H1 (cell line): ENCODE measurements at regions not wholly inside any gene's neighbourhood (a gene's known extent, or its start where the extent isn't known, plus 50 kb on each side); places are given as distances from the start of the nearest gene placed in this dataset.

ENCODE experiments used
- CTCF ChIA-PET: fragments of 300-600 bp; sonication (Branson Sonifier 250); formaldehyde crosslinking; loops from one replicate; lab custom pipeline; 2021; ENCODE audit not compliant: partially characterized antibody; lab: Charles Lee
- POLR2A ChIA-PET: fragments of 300-600 bp; sonication (Branson Sonifier 250); formaldehyde crosslinking; loops from one replicate; lab custom pipeline; 2021; ENCODE audit warnings: inconsistent platforms; ENCODE audit not compliant: partially characterized antibody; lab: Charles Lee
- DNase-seq, 2 experiments: peaks; one replicate each; pipeline versions ENCODE4 v3.0.0 to v3.0.0-alpha.2; 2010 to 2022; ENCODE audit warnings: low spot score in 2 of 2, low read depth in 1 of 2, mixed read lengths in 1 of 2
- FAIRE-seq: peaks from 2 replicates; lab custom pipeline; 2011; peaks lifted over from hg19 to GRCh38; lab: Jason Lieb, UNC
- H2AFZ ChIP-seq: 2 replicates; pipeline ENCODE4 v1.8.1; 2012; ENCODE audit warnings: low read length, inconsistent platforms
- H2AK5ac ChIP-seq: 2 replicates; pipeline ENCODE4 v1.6.1; 2013; ENCODE audit warnings: low read depth, low read length
- H2BK120ac ChIP-seq: replicated peaks from 2 replicates; pipeline ENCODE3; 2013; ENCODE audit warnings: low read depth, low read length, inconsistent platforms
- H2BK12ac ChIP-seq: 2 replicates; pipeline ENCODE4 v1.6.1; 2013; ENCODE audit warnings: low read depth, low read length
- H2BK15ac ChIP-seq: 2 replicates; pipeline ENCODE4 v1.6.1; 2013; ENCODE audit warnings: low read length
- H2BK20ac ChIP-seq: 2 replicates; pipeline ENCODE4 v1.6.1; 2013; ENCODE audit warnings: low read length
- H2BK5ac ChIP-seq: 2 replicates; pipeline ENCODE4 v1.6.1; 2013; ENCODE audit warnings: low read depth, low read length
- H3K14ac ChIP-seq: 2 replicates; pipeline ENCODE4 v1.6.1; 2013; ENCODE audit warnings: inconsistent platforms; ENCODE audit not compliant: insufficient read length
- H3K18ac ChIP-seq: 2 replicates; pipeline ENCODE4 v1.6.1; 2013; ENCODE audit warnings: low read length; ENCODE audit errors: extremely low read depth
- H3K23ac ChIP-seq: 2 replicates; pipeline ENCODE4 v1.6.1; 2013; ENCODE audit warnings: inconsistent platforms; ENCODE audit not compliant: insufficient read length
- H3K23me2 ChIP-seq: 2 replicates; pipeline ENCODE4 v1.6.1; 2013; ENCODE audit warnings: low read depth, low read length
- H3K27ac ChIP-seq: 2 replicates; pipeline ENCODE4 v1.6.1; 2011; ENCODE audit warnings: low read depth, low read length, inconsistent platforms
- H3K27me3 ChIP-seq, 4 experiments: replicated peaks in 1 of 4; 1 replicate in 1 of 4; 2 replicates in 3 of 4; pipeline versions ENCODE4 v1.6.1 to v1.8.1; 2011 to 2013; ENCODE audit warnings: low read length in 3 of 4, mild to moderate bottlenecking in 3 of 4, inconsistent platforms in 2 of 4, mixed read lengths in 2 of 4, moderate library complexity in 1 of 4; ENCODE audit not compliant: control insufficient read depth in 3 of 4, insufficient read depth in 3 of 4; ENCODE audit errors: extremely low read depth in 1 of 4
- H3K36me3 ChIP-seq, 4 experiments: 2 replicates each; pipeline versions ENCODE4 v1.6.1 to v1.8.1; 2011 to 2013; ENCODE audit warnings: mild to moderate bottlenecking in 4 of 4, low read length in 3 of 4, moderate library complexity in 2 of 4, control low read depth in 1 of 4, inconsistent platforms in 1 of 4; ENCODE audit not compliant: insufficient read depth in 4 of 4, control insufficient read depth in 2 of 4
- H3K4ac ChIP-seq: replicated peaks from 2 replicates; pipeline ENCODE3; 2013; ENCODE audit warnings: low read length, low read depth, mixed read lengths, inconsistent platforms; ENCODE audit not compliant: insufficient read length
- H3K4me1 ChIP-seq, 4 experiments: replicated peaks in 1 of 4; 1 replicate in 1 of 4; 2 replicates in 3 of 4; pipeline versions ENCODE4 v1.6.1 to v1.8.1; 2011 to 2013; ENCODE audit warnings: low read length in 3 of 4, inconsistent platforms in 2 of 4, mixed read lengths in 1 of 4; ENCODE audit not compliant: insufficient read depth in 4 of 4, control insufficient read depth in 3 of 4
- H3K4me2 ChIP-seq, 2 experiments: 2 replicates each; pipeline versions ENCODE4 v1.6.1 to v1.8.1; 2011 to 2013; ENCODE audit warnings: low read depth in 2 of 2, low read length in 2 of 2, control low read depth in 1 of 2, inconsistent platforms in 1 of 2, mild to moderate bottlenecking in 1 of 2; ENCODE audit not compliant: insufficient read depth in 1 of 2
- H3K4me3 ChIP-seq, 4 experiments: fragments of 200-600, 300-600 bp in 1 of 4; sonication (generic), shearing (Covaris generic), sonication (Bioruptor Twin) in 1 of 4; 2 replicates each; pipeline versions ENCODE4 v1.5.1 to v1.8.1; 2011 to 2016; ENCODE audit warnings: low read length in 4 of 4, low read depth in 3 of 4, control low read depth in 2 of 4, inconsistent platforms in 2 of 4, mild to moderate bottlenecking in 2 of 4, mixed read lengths in 1 of 4, moderate library complexity in 1 of 4; ENCODE audit not compliant: insufficient read depth in 2 of 4; ENCODE audit errors: extremely low read depth in 1 of 4
- H3K56ac ChIP-seq: replicated peaks from 2 replicates; pipeline ENCODE3; 2013; ENCODE audit warnings: low read depth, mild to moderate bottlenecking, mixed read lengths, low read length, inconsistent platforms; ENCODE audit not compliant: insufficient read length
- H3K79me1 ChIP-seq: 2 replicates; pipeline ENCODE4 v1.6.1; 2013; ENCODE audit warnings: low read depth, low read length, control low read depth
- H3K79me2 ChIP-seq, 2 experiments: 2 replicates each; pipeline versions ENCODE4 v1.6.1 to v1.8.1; 2012 to 2013; ENCODE audit warnings: low read length in 2 of 2, mild to moderate bottlenecking in 2 of 2, inconsistent platforms in 1 of 2; ENCODE audit not compliant: insufficient read depth in 2 of 2, control insufficient read depth in 1 of 2
- H3K9ac ChIP-seq, 4 experiments: replicated peaks in 1 of 4; 1 replicate in 1 of 4; 2 replicates in 3 of 4; pipeline versions ENCODE4 v1.6.1 to v1.8.1; 2011 to 2013; ENCODE audit warnings: low read depth in 3 of 4, low read length in 3 of 4, control low read depth in 2 of 4, mild to moderate bottlenecking in 2 of 4, moderate library complexity in 2 of 4, inconsistent platforms in 1 of 4; ENCODE audit errors: extremely low read depth in 1 of 4
- H3K9me3 ChIP-seq, 2 experiments: 2 replicates each; pipeline versions ENCODE4 v1.6.1 to v1.8.1; 2012 to 2013; ENCODE audit warnings: mild to moderate bottlenecking in 2 of 2, moderate library complexity in 2 of 2, control low read depth in 1 of 2, inconsistent platforms in 1 of 2, low read depth in 1 of 2, low read length in 1 of 2, mixed read lengths in 1 of 2; ENCODE audit not compliant: insufficient read depth in 2 of 2
- H4K20me1 ChIP-seq, 2 experiments: replicated peaks in 1 of 2; 2 replicates each; pipeline versions ENCODE3 to v1.8.1; 2011 to 2013; ENCODE audit warnings: inconsistent platforms in 2 of 2, low read length in 2 of 2, mild to moderate bottlenecking in 1 of 2; ENCODE audit not compliant: insufficient read depth in 2 of 2, control insufficient read depth in 1 of 2
- H4K5ac ChIP-seq: 2 replicates; pipeline ENCODE4 v1.6.1; 2013; ENCODE audit warnings: low read length, low read depth, mixed read lengths, inconsistent platforms; ENCODE audit not compliant: insufficient read length
- H4K8ac ChIP-seq: 2 replicates; pipeline ENCODE4 v1.8.0; 2013; ENCODE audit warnings: mild to moderate bottlenecking, moderate library complexity, low read length, inconsistent platforms; ENCODE audit not compliant: insufficient read depth; ENCODE audit errors: extremely low read depth
- H4K91ac ChIP-seq: replicated peaks from 2 replicates; pipeline ENCODE3; 2013; ENCODE audit warnings: low read length, mixed read lengths, inconsistent platforms; ENCODE audit not compliant: insufficient read length
- EGR1 ChIP-seq: IDR thresholded peaks from 2 replicates; pipeline ENCODE4 v1.6.1; 2011; ENCODE audit warnings: low read depth, low read length, borderline replicate concordance
- KDM5A ChIP-seq: fragments of 200-600 bp; IDR thresholded peaks from 2 replicates; pipeline ENCODE4 v1.7.1; 2012; ENCODE audit warnings: mild to moderate bottlenecking, low read length, inconsistent platforms, mixed read lengths
- SIN3A ChIP-seq, 2 experiments: IDR thresholded peaks in 1 of 2; conservative IDR thresholded peaks in 1 of 2; 2 replicates each; pipeline ENCODE4 v1.6.1; 2011 to 2012; ENCODE audit warnings: low read length in 2 of 2, improper control_type of control experiment in 1 of 2, low read depth in 1 of 2, mild to moderate bottlenecking in 1 of 2
- WGBS, 2 experiments: shearing (Covaris generic) in 1 of 2; methylation state at CpG; one replicate each; pipeline versions ENCODE4 v1.1.6 to v1.1.7; 2013 to 2015; ENCODE audit warnings: low lambda C conversion rate in 2 of 2, mixed read lengths in 2 of 2, inconsistent platforms in 1 of 2, low coverage in 1 of 2, missing lambda C conversion rate in 1 of 2; ENCODE audit not compliant: insufficient replicate concordance in 2 of 2, insufficient coverage in 1 of 2, insufficient read length in 1 of 2; ENCODE audit errors: extremely low coverage in 1 of 2, missing lambda C conversion rate in 1 of 2; 5-methylcytosine and 5-hydroxymethylcytosine counted together

DNA sequence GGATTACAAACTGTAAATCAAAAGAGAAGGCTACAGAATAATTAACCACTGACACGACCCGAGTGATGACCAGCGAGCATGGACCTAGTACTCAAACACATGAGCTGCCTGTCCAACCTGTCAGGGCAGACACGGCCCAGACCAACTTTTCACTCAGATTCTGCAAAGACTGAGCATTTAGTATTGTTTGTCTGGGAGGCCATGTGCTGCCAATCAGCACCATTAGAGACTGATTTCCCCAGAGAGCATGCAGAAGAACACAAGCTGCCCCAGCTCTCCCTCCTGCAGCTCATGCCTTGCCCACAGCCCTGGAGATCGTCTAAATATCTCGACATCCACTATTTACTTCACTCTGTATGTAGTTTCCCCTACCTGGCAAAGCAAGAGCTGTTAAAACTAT lies 172.6 kb upstream of the INHBA start:
- Histone ChIP-seq H3K4ac (no peak overlapping the region), H4K91ac (no peak overlapping the region), H4K8ac (no peak overlapping the region), H3K27me3 (no peaks in the 10 kb centered on the region), H3K79me2 (no peaks in the 10 kb centered on the region), H3K23ac (no peak overlapping the region), H3K4me2 (no peak overlapping the region), H3K14ac (no peak overlapping the region), H4K20me1 (no peaks in the 10 kb centered on the region), H3K56ac (no peak overlapping the region), H3K18ac (no peak overlapping the region), H3K36me3 (no peaks in the 10 kb centered on the region), H2BK20ac (no peak overlapping the region), H3K27ac (no peak overlapping the region), H4K5ac (no peak overlapping the region), H3K9ac (no peak overlapping the region), H2AK5ac (no peak overlapping the region), H3K4me3 (no peak overlapping the region), H3K9me3 (0 out of 4 replicates have a peak, but pooled peaks cover 0 to 4% of the 10 kb centered on the region in 2 experiments), H2BK120ac (no peak overlapping the region), H2BK5ac (no peak overlapping the region), H2BK15ac (no peak overlapping the region), H3K4me1 (peaks cover 0 to 4% (median 0%) of the 10 kb centered on the region in 4 experiments; a peak in 1 of 7 replicates), H2AFZ (no peak overlapping the region), H3K23me2 (no peaks in the 10 kb centered on the region), H3K79me1 (no peaks in the 10 kb centered on the region), H2BK12ac (no peak overlapping the region)
- POLR2A ChIA-PET, result no interaction called here
- WGBS, 2 experiments, result 92% methylated on average over 6 of the region's 6 CpGs; no CpG with 5 or more reads in 1 of the 2 experiments
- DNase-seq (no peak), FAIRE-seq (no peak)
- CTCF ChIA-PET, result interaction anchor here (0.9 to 2.1 kb wide), 2 partner anchors 11 to 47 kb away, joined by 3 to 7 read pairs; no protein-coding TSS in a partner anchor
- TF ChIP-seq KDM5A (no peak), EGR1 (no peak), SIN3A (conservative IDR thresholded peaks at IDR 0.05 in 1 of 2, IDR thresholded peaks at IDR 0.05 in 1 of 2; ENCODE audit: low read depth in 1 of 2, low read length in 2 of 2) (no peak)
